ENCODE measurements at regions not wholly inside any gene's neighbourhood (a gene's known extent, or its start where the extent isn't known, plus 50 kb on each side); places are given as distances from the start of the nearest gene placed in this dataset.

- peaks cover 0 to under 1% of the 10 kb centered on the region in 2 experiments; a peak in 2 of 4 replicates for H3K4me1 ChIP-seq (ENCODE audit: control insufficient read depth in 1 of 2, insufficient read depth in 2 of 2, low read depth in 1 of 2, low read length in 1 of 2)
- H3K4me2 ChIP-seq, result no peak overlapping the region
- no peak overlapping the region for H3K4me3 ChIP-seq (ENCODE audit: low read depth in 2 of 2, low read length in 1 of 2)
- H3K36me3 ChIP-seq (replicated peaks in 1 of 2; ENCODE audit: control insufficient read depth in 1 of 2, insufficient read depth in 2 of 2, low read length in 1 of 2), result no peaks in the 10 kb centered on the region
- no peaks in the 10 kb centered on the region for H3K9me3 ChIP-seq
- POLR2A ChIA-PET, result no interaction called here
- H3K9me2 ChIP-seq, result no peaks in the 10 kb centered on the region
- 58% methylated on average over 1 of the region's 1 CpG for WGBS (ENCODE audit: low lambda C conversion rate)
- no peaks in the 10 kb centered on the region for H3K27me3 ChIP-seq (ENCODE audit: insufficient read depth)
- H3K27ac ChIP-seq (ENCODE audit: low read depth in 2 of 2, low read length in 1 of 2), result no peak overlapping the region
- no peaks in the 10 kb centered on the region for H3F3A ChIP-seq (replicated peaks; ENCODE audit: insufficient read depth)
- H3K79me2 ChIP-seq (ENCODE audit: insufficient read depth), result no peaks in the 10 kb centered on the region
- no peak for DNase-seq
- no peak overlapping the region for H2AFZ ChIP-seq (ENCODE audit: low read depth)
- TF ChIP-seq TAF1 (IDR thresholded peaks at IDR 0.05; ENCODE audit: borderline replicate concordance, low read depth, low read length) (no peak), SMC3 (IDR thresholded peaks at IDR 0.05; ENCODE audit: low read depth, low read length) (no peak), FOXJ3 (CRISPR knock-in tag; IDR thresholded peaks at IDR 0.05) (no peak), TCF12 (IDR thresholded peaks at IDR 0.05) (no peak), TEAD4 (IDR thresholded peaks at IDR 0.05; ENCODE audit: borderline replicate concordance, insufficient read depth) (no peak), NRF1 (IDR thresholded peaks at IDR 0.05; ENCODE audit: low read depth, low read length) (no peak), JUND (IDR thresholded peaks at IDR 0.05) (no peak), EP300 (IDR thresholded peaks at IDR 0.05; ENCODE audit: borderline replicate concordance in 1 of 2, low read depth in 1 of 2, low read length in 1 of 2) (no peak), NFIC (IDR thresholded peaks at IDR 0.05; ENCODE audit: borderline replicate concordance) (no peak), FOSL2 (IDR thresholded peaks at IDR 0.05; ENCODE audit: borderline replicate concordance, low read depth) (no peak), CHD2 (IDR thresholded peaks at IDR 0.05; ENCODE audit: low read length, partially characterized antibody) (no peak), PBX3 (IDR thresholded peaks at IDR 0.05) (no peak)
- TF ChIP-seq, protein P1, sequence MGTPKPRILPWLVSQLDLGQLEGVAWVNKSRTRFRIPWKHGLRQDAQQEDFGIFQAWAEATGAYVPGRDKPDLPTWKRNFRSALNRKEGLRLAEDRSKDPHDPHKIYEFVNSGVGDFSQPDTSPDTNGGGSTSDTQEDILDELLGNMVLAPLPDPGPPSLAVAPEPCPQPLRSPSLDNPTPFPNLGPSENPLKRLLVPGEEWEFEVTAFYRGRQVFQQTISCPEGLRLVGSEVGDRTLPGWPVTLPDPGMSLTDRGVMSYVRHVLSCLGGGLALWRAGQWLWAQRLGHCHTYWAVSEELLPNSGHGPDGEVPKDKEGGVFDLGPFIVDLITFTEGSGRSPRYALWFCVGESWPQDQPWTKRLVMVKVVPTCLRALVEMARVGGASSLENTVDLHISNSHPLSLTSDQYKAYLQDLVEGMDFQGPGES (IDR thresholded peaks at IDR 0.05; ENCODE audit: low read depth, low read length), result no peak
- H4K20me1 ChIP-seq (ENCODE audit: insufficient read depth), result no peaks in the 10 kb centered on the region
- no peak overlapping the region for H3K9ac ChIP-seq
- CTCF ChIA-PET, result interaction anchor here (1.0 kb wide), 1 partner anchor 8 kb away, joined by 3 read pairs; no protein-coding TSS in a partner anchor
Measured at GRCh38 chr3:117842086-117842485, 1132.5 kb downstream of the TUSC7 start.

GRCh38 chr3:117843356-117843755 lies 1133.8 kb downstream of the TUSC7 start:
- no peak for DNase-seq
- Histone ChIP-seq H3K9ac (no peak overlapping the region), H3K4me3 (ENCODE audit: low read depth in 2 of 2, low read length in 1 of 2) (no peak overlapping the region), H3K9me2 (no peaks in the 10 kb centered on the region), H2AFZ (ENCODE audit: low read depth) (no peak overlapping the region), H3F3A (replicated peaks; ENCODE audit: insufficient read depth) (no peaks in the 10 kb centered on the region), H3K79me2 (ENCODE audit: insufficient read depth) (no peaks in the 10 kb centered on the region), H3K4me2 (no peak overlapping the region), H4K20me1 (ENCODE audit: insufficient read depth) (no peaks in the 10 kb centered on the region), H3K4me1 (ENCODE audit: control insufficient read depth in 1 of 2, insufficient read depth in 2 of 2, low read depth in 1 of 2, low read length in 1 of 2) (peaks cover 0 to 3% of the 10 kb centered on the region in 2 experiments; a peak in 2 of 4 replicates), H3K9me3 (no peaks in the 10 kb centered on the region), H3K27ac (ENCODE audit: low read depth in 2 of 2, low read length in 1 of 2) (no peak overlapping the region), H3K36me3 (replicated peaks in 1 of 2; ENCODE audit: control insufficient read depth in 1 of 2, insufficient read depth in 2 of 2, low read length in 1 of 2) (no peaks in the 10 kb centered on the region), H3K27me3 (ENCODE audit: insufficient read depth) (no peaks in the 10 kb centered on the region)
- no peak for TF ChIP-seq TEAD4 (IDR thresholded peaks at IDR 0.05; ENCODE audit: borderline replicate concordance, insufficient read depth)
- no peak for TF ChIP-seq TCF12 (IDR thresholded peaks at IDR 0.05)
- TF ChIP-seq EP300 (IDR thresholded peaks at IDR 0.05; ENCODE audit: borderline replicate concordance in 1 of 2, low read depth in 1 of 2, low read length in 1 of 2), result no peak
- TF ChIP-seq REST (IDR thresholded peaks at IDR 0.05; ENCODE audit: low read depth, low read length), result no peak
- no peak for TF ChIP-seq YY1 (IDR thresholded peaks at IDR 0.05; ENCODE audit: low read depth)
- TF ChIP-seq TAF1 (IDR thresholded peaks at IDR 0.05; ENCODE audit: borderline replicate concordance, low read depth, low read length), result no peak
- ChIA-PET CTCF (interaction anchor here (0.8 to 1.5 kb wide), 3 partner anchors 14 to 422 kb away, joined by 3 to 4 read pairs (median 3); no protein-coding TSS in a partner anchor), POLR2A (no interaction called here)
